Brain microvascular endothelial cell (primary cell): ENCODE measurements at regions not wholly inside any gene's neighbourhood (a gene's known extent, or its start where the extent isn't known, plus 50 kb on each side); places are given as distances from the start of the nearest gene placed in this dataset.
A peak's percentile ranks its signal among the peaks of the same experiment; 100 is the strongest.

Experiments used
- DNase-seq: peaks from one replicate; pipeline ENCODE4 v3.0.0-alpha.2; 2020
- H3K27ac ChIP-seq: fragments of 250-450 bp; sonication (Bioruptor Pico); 2 replicates; pipeline ENCODE4 v1.5.1; 2020; ENCODE audit warnings: mild to moderate bottlenecking, moderate library complexity
- H3K27me3 ChIP-seq: fragments of 250-450 bp; sonication (Bioruptor Pico); replicated peaks from 2 replicates; pipeline ENCODE4 v1.5.1; 2020; ENCODE audit warnings: mild to moderate bottlenecking
- H3K36me3 ChIP-seq: fragments of 250-450 bp; sonication (Bioruptor Pico); replicated peaks from 2 replicates; pipeline ENCODE4 v1.5.1; 2020; ENCODE audit warnings: mild to moderate bottlenecking
- H3K4me3 ChIP-seq: 2 replicates; pipeline ENCODE4 v1.5.1; 2011; ENCODE audit warnings: low read depth, mild to moderate bottlenecking, control low read depth, low read length, moderate library complexity
- CTCF ChIP-seq: IDR thresholded peaks from 2 replicates; pipeline ENCODE4 v1.5.1; 2011; ENCODE audit warnings: low read depth, mild to moderate bottlenecking, moderate library complexity, low read length, control low read depth, inconsistent platforms; ENCODE audit errors: missing control alignments
- in situ Hi-C: cut with HindIII; loops from 2 replicates; pipeline ENCODE4 v1.10.0; 2017; ENCODE audit warnings: low sequenced_read_pairs, low pct_ligation_motif_present

- no peak for DNase-seq
- no peak overlapping the region for H3K4me3 ChIP-seq
- in situ Hi-C loops: no loop called here
- no peaks in the 10 kb centered on the region for H3K36me3 ChIP-seq
- H3K27me3 ChIP-seq: peaks cover 6% of the 10 kb centered on the region
- no peak for TF ChIP-seq CTCF
- no peak overlapping the region for H3K27ac ChIP-seq
These were observed 74.6 kb upstream of the CSF3R start for GRCh38 chr1:36557041-36558000.

DNA sequence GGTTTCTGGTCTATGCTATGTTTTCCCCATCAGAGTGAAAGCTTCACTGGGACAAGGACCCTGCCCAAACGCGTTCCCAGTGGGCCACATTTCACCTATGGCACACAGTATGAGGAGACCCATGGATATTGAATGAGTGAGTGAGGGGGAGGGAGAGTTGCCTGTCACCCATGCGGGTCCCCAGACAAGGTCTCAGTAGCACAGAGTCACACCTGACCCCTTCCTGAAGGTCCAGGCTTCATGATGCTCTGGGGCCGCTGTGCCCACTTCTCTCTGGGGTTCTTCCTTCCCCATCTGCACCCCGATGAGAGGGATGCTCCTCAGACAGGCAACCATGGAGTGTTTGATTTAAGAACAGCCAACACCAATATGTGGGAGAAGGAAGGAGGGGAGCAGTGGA lies 72.3 kb upstream of the CSF3R start:
- in situ Hi-C loops: no loop called here
- Histone ChIP-seq H3K4me3 (no peak overlapping the region), H3K27ac (no peak overlapping the region), H3K36me3 (no peaks in the 10 kb centered on the region), H3K27me3 (peaks cover 6% of the 10 kb centered on the region)
- TF ChIP-seq CTCF: no peak
- DNase-seq: no peak

- Histone ChIP-seq H3K27me3 (peaks cover 6% of the 10 kb centered on the region), H3K4me3 (no peak overlapping the region), H3K27ac (no peak overlapping the region), H3K36me3 (no peaks in the 10 kb centered on the region)
- no peak for DNase-seq
- no peak for TF ChIP-seq CTCF
- in situ Hi-C loops: no loop called here
These were observed 71.6 kb upstream of the CSF3R start for GRCh38 chr1:36554323-36554628.

- peak; percentile 38 for DNase-seq
- TF ChIP-seq CTCF: peak; percentile 84
- H3K27ac ChIP-seq: no peak overlapping the region
- in situ Hi-C loops: no loop called here
- peaks cover 6% of the 10 kb centered on the region for H3K27me3 ChIP-seq
- no peaks in the 10 kb centered on the region for H3K36me3 ChIP-seq
- H3K4me3 ChIP-seq: no peak overlapping the region
These were observed 71.0 kb upstream of the CSF3R start for GRCh38 chr1:36553591-36554322.

- TF ChIP-seq CTCF: peak; percentile 47
- in situ Hi-C loops: no loop called here
- H3K27me3 ChIP-seq: no peaks in the 10 kb centered on the region
- DNase-seq: no peak
- no peaks in the 10 kb centered on the region for H3K36me3 ChIP-seq
- H3K27ac ChIP-seq: no peak overlapping the region
- H3K4me3 ChIP-seq: no peak overlapping the region
These were observed 60.3 kb upstream of the CSF3R start for GRCh38 chr1:36542962-36543515.
